Suprapubic skin (tissue), 2 donors: ENCODE measurements at regions not wholly inside any gene's neighbourhood (a gene's known extent, or its start where the extent isn't known, plus 50 kb on each side); places are given as distances from the start of the nearest gene placed in this dataset.

ENCODE experiments used
- EP300 ChIP-seq: sonication (generic); formaldehyde crosslinking; IDR thresholded peaks from one replicate; pipeline ENCODE4 v1.6.1; 2017; ENCODE audit warnings: antibody characterized with exemption
- POLR2A ChIP-seq, 2 donors: fragments of 450-650 bp; IDR thresholded peaks; one replicate each; pipeline ENCODE4 v1.6.1; 2017; ENCODE audit warnings: antibody characterized with exemption in 2 of 2, mild to moderate bottlenecking in 2 of 2, moderate library complexity in 2 of 2

DNA sequence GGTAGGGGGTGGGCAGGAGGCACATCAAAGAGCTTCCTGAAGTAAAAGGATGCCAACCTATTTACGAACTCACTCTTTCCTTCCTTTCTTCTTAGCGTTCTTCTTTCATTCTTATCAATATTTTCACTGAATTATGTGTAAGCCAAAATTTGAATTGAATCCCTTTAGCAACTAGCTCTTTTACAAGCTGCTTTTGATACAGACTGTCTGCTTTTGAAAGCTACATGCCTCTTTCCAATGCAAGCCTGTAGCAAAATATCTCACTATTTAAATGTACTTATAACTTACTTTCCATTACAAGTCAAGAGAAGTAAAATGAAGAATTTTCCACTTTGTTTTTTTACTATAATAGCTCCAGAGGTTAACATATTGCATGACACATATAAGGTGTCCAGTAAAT lies 186.6 kb downstream of the NXPE2 start:
- TF ChIP-seq POLR2A (IDR thresholded peaks at IDR 0.05) (no peak), EP300 (no peak)
